Fibroblast of lung (primary cell): ENCODE measurements at regions not wholly inside any gene's neighbourhood (a gene's known extent, or its start where the extent isn't known, plus 50 kb on each side); places are given as distances from the start of the nearest gene placed in this dataset.

Source experiments
- EZH2 ChIP-seq: IDR thresholded peaks from 2 replicates; pipeline ENCODE4 v1.5.1; 2012; ENCODE audit warnings: low read length, control low read depth, mild to moderate bottlenecking; ENCODE audit errors: missing control alignments
- TF ChIP-seq, protein P1 (sequence below), 2 donors: IDR thresholded peaks in 1 of 2; conservative IDR thresholded peaks in 1 of 2; 1 replicate in 1 of 2; 2 replicates in 1 of 2; pipeline ENCODE4 v1.5.1; 2011 to 2012; ENCODE audit warnings: low read length in 2 of 2, control low read depth in 1 of 2, inconsistent platforms in 1 of 2, low read depth in 1 of 2, mild to moderate bottlenecking in 1 of 2

DNA sequence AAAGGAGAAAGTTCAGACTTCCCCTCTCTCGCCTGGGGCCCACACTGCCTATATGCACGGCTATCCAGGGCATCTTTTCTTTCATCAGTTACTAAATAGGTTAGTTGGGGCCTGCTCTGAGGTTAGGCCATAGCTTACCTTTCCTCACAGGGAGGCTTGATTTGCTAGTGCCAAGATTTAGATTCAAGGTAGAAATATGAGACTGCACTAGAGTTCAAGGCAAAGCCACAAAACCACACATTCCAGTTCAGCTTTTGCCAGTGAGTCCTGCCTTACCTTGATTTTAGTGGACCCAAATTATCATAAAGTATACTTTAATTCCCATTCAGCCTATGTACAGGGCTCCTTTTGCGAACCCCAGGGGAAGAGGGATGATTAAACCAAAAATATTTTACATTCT is 762.8 kb downstream of the PDHA2 start:
- TF ChIP-seq EZH2: no peak
- TF ChIP-seq, protein P1, sequence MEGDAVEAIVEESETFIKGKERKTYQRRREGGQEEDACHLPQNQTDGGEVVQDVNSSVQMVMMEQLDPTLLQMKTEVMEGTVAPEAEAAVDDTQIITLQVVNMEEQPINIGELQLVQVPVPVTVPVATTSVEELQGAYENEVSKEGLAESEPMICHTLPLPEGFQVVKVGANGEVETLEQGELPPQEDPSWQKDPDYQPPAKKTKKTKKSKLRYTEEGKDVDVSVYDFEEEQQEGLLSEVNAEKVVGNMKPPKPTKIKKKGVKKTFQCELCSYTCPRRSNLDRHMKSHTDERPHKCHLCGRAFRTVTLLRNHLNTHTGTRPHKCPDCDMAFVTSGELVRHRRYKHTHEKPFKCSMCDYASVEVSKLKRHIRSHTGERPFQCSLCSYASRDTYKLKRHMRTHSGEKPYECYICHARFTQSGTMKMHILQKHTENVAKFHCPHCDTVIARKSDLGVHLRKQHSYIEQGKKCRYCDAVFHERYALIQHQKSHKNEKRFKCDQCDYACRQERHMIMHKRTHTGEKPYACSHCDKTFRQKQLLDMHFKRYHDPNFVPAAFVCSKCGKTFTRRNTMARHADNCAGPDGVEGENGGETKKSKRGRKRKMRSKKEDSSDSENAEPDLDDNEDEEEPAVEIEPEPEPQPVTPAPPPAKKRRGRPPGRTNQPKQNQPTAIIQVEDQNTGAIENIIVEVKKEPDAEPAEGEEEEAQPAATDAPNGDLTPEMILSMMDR (conservative IDR thresholded peaks at IDR 0.05 in 1 of 2, IDR thresholded peaks at IDR 0.05 in 1 of 2; ENCODE audit: low read depth in 1 of 2, low read length in 2 of 2): no peak
